ENCODE measurements at regions not wholly inside any gene's neighbourhood (a gene's known extent, or its start where the extent isn't known, plus 50 kb on each side); places are given as distances from the start of the nearest gene placed in this dataset.

DNA sequence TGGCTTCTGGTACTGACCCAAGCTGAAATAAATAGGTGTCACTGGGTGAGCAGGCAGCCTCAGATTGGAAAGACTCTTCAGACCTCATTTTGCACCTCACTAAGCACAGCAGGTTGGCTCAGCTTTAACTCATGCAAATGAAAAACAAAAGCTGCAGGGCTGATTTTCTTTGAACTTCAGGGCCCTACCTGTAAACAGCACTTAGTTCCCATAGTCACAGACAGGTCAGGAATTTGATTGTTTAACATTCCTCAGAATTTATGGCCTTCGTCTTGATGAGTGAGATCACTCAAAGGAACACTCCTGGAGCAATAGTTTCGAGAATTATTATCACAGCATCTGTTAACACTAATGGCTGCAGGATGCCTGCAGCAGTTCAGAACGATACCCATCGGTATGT is 718.5 kb downstream of the EFNB2 start:
- no peak for DNase-seq (ENCODE audit: low spot score in 2 of 2)
- H3K36me3 Mint-ChIP-seq = no peaks in the 10 kb centered on the region
- H3K27ac Mint-ChIP-seq = no peak overlapping the region
- ATAC-seq = no peak
- H3K9me3 Mint-ChIP-seq = no peaks in the 10 kb centered on the region

DNA sequence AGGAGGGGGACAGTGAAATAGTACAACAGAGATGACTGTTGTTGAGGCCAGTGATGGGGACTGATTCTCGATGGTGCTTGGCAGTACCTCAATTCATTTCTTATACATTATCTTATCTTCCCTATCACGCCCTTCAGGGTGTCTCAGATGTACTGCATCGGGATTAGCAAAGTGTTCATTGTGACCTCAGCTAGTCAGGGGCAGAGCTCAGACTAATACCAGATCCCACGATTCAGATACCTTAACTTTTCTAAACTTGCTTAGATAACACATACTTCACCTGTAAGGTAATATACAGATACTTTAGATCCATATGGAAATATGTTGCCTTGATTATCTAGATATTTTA is 720.6 kb downstream of the EFNB2 start:
- Mint-ChIP-seq H3K36me3 (no peaks in the 10 kb centered on the region), H3K9me3 (peaks cover 0 to 3% of the 10 kb centered on the region in 2 donors), H3K27ac (no peak overlapping the region)
- DNase-seq (ENCODE audit: low spot score in 2 of 2) = no peak
- ATAC-seq = no peak

DNA sequence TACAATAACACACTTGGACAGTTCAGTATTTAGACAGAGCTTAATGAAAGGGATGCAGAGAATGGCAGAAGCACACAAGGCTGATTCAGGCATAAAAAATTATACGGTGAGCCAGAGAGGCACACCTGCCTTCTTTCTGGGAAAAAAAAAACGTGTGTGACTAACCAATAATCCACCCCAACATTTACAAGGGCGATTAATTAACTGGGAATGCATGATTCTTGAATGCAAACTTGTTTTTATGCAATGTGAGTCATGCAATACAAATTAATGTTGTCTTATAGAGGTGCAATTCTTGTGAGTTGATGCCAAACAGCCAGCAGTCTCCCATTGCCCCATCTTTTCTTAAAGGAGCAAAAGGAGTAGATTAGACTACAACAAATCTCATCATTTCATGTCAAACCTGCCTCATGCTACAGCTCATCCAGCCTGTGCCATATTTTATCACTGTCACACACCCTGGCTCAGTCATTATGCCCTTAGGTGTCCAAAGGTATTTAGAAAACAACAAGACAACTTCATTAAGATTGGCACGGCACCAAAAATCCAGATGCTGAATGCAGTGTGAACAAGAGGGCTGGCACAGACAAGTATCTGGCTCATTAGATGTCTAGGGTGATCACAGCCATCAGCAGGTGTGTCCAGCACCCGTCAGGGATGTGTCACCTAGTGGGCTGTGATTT is 721.1 kb downstream of the EFNB2 start:
- no peak for ATAC-seq
- Mint-ChIP-seq H3K9me3 (peaks cover 0 to 6% of the 10 kb centered on the region in 2 donors), H3K27ac (no peak overlapping the region), H3K36me3 (no peaks in the 10 kb centered on the region)
- no peak for DNase-seq (ENCODE audit: low spot score in 2 of 2)

DNA sequence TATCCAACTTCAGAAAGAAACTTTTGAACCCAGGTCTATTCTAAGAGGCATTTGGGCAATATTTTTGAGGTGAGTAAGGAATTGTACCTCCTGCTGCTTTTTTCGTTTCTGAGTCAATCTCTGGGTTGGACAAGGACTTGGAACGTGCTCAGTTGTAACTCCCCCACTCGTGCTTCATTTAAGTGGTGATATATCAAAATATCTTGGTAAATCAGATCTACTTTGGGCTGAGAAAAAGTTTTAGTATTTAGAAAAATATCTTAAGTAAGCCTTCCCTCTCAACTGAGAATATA is 728.9 kb downstream of the EFNB2 start:
- Mint-ChIP-seq H3K36me3 (no peaks in the 10 kb centered on the region), H3K27ac (no peak overlapping the region), H3K9me3 (peaks cover 10 to 16% of the 10 kb centered on the region in 2 donors)
- DNase-seq (ENCODE audit: low spot score in 2 of 2) = no peak
- ATAC-seq = no peak

DNA sequence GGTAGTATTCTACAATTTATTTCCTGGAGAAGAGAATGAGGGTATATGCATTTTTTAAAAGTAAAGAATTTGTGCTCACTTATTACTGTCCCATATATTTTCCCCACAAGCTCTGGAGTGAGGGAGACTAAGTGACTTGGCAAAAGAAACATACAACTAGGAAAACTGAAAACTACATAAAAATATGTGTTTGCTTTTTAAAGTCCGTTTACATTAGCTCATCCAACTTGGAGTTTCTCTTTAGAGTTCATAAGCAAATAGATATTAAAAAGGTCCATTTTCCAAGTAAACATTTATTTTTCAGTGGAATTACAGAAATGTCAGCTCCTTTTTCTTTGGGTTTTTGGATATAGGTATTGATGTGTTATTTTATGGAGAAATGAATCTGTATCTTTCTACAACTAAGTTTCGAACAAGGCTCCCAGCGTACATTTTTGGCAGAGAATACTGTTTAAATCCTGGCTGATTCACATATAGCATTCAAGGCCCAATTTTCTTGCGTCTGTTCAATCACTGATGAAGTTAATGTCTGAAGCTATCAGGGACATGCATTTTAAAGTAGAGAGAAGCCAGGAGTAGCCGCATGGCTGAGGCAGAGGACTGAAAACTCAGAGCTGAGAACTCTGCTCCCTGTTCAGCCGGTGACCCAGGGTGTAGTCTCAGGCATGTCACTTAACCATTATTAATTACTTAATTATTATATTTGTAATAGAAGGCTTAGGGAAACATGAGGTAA is 729.4 kb downstream of the EFNB2 start:
- Mint-ChIP-seq H3K36me3 (no peaks in the 10 kb centered on the region), H3K9me3 (peaks cover 10 to 16% of the 10 kb centered on the region in 2 donors), H3K27ac (no peak overlapping the region)
- no peak for DNase-seq (ENCODE audit: low spot score in 2 of 2)
- no peak for ATAC-seq

DNA sequence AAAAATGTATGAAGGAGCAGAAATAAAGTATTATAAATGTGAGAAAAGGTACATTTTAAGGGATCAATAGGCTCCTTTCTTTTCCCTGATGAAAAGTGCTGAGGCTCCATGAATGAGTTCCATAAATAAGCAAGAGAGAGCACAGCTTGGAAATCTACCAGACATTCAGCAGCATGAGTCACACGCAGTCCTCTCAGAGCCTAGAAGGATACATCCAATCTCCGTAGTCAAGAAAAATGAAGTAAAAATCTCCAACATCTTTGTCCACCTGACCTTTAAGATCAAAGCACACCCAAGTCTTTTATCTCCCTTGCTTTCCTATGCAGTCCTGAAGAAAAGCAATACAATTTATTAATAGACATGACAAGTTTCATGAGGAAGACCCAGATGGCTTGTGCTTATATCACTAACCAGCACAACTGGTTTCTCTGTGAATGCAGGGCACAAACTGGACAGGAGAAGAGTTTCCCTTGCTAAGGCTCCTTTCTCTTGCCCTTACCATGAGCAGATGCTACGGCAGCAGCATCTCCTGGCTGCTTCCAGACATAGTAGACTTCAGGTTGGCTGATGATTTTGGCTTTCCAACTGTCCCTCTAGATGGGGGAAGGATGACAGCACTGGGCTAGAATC is 730.8 kb downstream of the EFNB2 start:
- Mint-ChIP-seq H3K36me3 (no peaks in the 10 kb centered on the region), H3K9me3 (peaks cover 10 to 12% of the 10 kb centered on the region in 2 donors)
- no peak for DNase-seq (ENCODE audit: low spot score in 2 of 2)

DNA sequence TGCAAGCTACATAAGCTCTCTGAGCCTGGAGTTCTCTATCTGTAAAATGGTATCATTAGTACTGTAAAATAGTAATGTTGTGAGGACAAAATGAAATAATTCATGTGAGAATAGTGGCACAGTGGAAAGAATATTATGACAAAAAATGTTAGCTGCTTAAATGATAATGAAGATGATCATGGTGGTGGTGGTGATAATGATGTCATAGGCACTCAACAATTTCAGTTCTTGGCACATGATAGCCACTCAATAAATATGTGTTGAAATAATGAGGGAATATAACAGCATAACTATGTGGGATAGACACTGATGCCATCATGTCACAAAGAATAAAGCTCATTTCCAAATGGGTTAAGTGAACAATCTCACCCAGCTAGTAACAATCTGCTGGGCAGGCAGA is 736.3 kb downstream of the EFNB2 start:
- H3K36me3 Mint-ChIP-seq = no peaks in the 10 kb centered on the region
- no peak for ATAC-seq
- no peak for DNase-seq (ENCODE audit: low spot score in 2 of 2)
- H3K27ac Mint-ChIP-seq = no peak overlapping the region
- peaks cover 0 to 4% of the 10 kb centered on the region in 2 donors for H3K9me3 Mint-ChIP-seq

More for the DNA sequence above, 730.8 kb downstream of the EFNB2 start:
- ATAC-seq = no peak
- H3K27ac Mint-ChIP-seq = no peak overlapping the region

DNA sequence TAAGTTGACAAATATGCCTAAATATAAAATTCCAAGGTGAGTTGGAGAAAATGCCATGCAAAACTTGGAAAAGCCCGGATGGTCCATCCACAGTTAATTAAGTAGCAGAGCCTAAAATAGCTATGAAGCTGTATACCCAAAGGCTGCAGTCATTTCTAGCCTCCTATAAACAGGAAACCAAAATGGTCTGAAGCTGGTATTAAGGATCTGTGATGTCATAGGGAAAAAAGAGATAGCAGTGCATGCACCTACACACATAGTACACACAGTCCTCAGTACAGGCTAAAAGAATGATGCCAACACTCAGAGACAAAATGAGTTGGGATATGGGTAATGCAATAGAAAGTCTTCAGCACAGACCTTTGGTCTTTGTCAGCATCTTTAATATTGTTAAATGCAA is 736.9 kb downstream of the EFNB2 start:
- DNase-seq (ENCODE audit: low spot score in 2 of 2) (no peak), ATAC-seq (no peak)
- Mint-ChIP-seq H3K36me3 (no peaks in the 10 kb centered on the region), H3K9me3 (peaks cover 0 to 4% of the 10 kb centered on the region in 2 donors), H3K27ac (no peak overlapping the region)

DNA sequence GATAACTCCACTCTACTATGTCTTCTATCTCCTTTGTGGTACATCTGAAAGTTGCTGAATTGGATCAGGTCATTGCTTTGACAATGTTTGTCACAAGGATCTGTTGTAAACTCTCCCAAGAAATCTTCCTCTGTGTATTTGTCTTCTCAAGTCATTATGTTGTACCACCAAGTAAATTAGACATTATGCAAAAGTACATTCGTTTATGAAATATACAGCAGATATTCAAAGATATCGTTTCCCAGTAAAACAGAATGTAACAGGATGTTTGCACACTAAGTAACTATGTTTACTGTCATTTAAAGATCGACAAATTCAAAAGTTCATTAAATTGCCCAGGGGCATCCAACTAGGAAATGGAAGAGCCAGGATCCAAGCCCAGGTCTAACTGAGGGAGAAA is 739.4 kb downstream of the EFNB2 start:
- Mint-ChIP-seq H3K9me3 (peaks cover 0 to 7% of the 10 kb centered on the region in 2 donors), H3K27ac (no peak overlapping the region), H3K36me3 (no peaks in the 10 kb centered on the region)
- ATAC-seq = no peak
- no peak for DNase-seq (ENCODE audit: low spot score in 2 of 2)

DNA sequence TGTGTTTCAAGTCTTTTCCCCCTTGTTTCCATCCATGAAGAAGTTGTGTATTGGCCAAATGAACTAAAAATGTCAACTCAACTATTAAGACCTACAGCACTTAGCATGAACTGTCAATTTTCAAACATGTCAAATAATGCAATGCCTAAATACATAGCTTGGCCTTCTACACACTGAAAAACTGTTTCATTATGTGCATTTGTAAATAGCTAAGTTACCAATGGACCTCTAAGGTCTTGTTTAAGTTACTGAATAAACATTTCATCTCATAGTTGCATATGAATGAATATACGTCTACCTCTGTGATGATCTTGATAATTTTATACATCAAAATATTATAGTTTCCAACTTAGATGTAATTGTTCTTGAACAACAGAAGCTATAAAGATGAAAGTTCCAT is 744.5 kb downstream of the EFNB2 start:
- Mint-ChIP-seq H3K36me3 (no peaks in the 10 kb centered on the region), H3K9me3 (peaks cover 4 to 8% of the 10 kb centered on the region in 2 donors), H3K27ac (no peak overlapping the region)
- no peak for DNase-seq (ENCODE audit: low spot score in 2 of 2)
- ATAC-seq = no peak

DNA sequence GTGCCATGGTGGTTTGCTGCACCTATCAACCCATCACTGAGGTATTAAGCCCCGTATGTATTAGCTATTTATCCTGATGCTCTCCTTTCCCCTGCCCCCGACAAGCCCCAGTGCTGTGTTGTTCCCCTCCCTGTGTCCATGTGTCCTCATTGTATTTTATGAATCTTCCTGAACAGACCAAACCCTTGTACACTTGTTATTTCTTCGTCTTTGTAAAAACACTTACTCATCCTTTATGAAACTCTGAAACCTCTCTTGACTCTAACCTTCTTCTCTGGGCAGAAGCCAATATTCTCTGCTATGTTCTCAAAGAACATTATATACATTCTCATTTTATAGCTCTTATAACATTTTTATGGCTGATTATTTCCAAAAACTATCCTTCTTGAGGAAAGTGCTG is 746.9 kb downstream of the EFNB2 start:
- ATAC-seq (no peak), DNase-seq (ENCODE audit: low spot score in 2 of 2) (no peak)
- peaks cover 4 to 7% of the 10 kb centered on the region in 2 donors for H3K9me3 Mint-ChIP-seq
- H3K27ac Mint-ChIP-seq = no peak overlapping the region
- H3K36me3 Mint-ChIP-seq = no peaks in the 10 kb centered on the region

DNA sequence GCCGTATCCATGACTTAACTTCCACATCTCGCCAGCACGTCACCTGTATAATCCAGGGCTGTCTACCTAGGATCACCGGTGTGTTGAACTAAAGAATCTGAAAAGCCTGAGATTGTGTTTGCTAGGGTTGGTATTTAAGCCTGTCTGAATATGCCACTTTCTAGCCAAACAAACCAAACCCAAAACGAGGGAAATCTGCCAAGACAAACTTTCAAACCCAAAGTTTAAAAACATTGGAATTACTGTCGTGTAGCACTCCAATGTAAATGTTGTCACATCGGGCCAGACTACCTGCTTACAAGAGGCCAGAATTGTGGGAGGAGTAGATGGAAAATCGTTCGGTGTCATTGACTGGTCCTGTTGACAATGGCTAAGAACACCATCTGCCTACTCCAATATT is 747.8 kb downstream of the EFNB2 start:
- no peak for ATAC-seq
- peaks cover 4 to 6% of the 10 kb centered on the region in 2 donors for H3K9me3 Mint-ChIP-seq
- H3K27ac Mint-ChIP-seq = no peak overlapping the region
- H3K36me3 Mint-ChIP-seq = no peaks in the 10 kb centered on the region
- DNase-seq (ENCODE audit: low spot score in 2 of 2) = no peak

DNA sequence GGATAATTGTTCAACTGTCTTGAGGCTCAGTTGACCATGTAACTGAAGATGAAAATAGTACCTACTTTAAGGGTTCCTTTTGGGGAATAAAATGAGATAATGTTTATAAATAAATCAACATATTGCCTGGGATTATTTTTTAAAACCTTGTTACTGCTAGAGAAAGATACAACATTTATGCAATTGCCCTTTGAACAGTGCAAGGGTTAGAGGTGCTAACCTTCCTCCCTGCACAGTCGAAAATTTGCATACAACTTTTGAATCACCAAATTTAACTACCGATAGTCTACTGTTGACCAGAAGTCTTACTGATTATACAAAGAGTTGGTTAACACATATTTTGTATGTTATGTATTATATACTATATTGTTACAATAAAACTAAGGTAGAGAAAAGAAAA is 750.0 kb downstream of the EFNB2 start:
- ATAC-seq = no peak
- Mint-ChIP-seq H3K9me3 (peaks cover 4 to 7% of the 10 kb centered on the region in 2 donors), H3K27ac (no peak overlapping the region), H3K36me3 (no peaks in the 10 kb centered on the region)
- no peak for DNase-seq (ENCODE audit: low spot score in 2 of 2)

DNA sequence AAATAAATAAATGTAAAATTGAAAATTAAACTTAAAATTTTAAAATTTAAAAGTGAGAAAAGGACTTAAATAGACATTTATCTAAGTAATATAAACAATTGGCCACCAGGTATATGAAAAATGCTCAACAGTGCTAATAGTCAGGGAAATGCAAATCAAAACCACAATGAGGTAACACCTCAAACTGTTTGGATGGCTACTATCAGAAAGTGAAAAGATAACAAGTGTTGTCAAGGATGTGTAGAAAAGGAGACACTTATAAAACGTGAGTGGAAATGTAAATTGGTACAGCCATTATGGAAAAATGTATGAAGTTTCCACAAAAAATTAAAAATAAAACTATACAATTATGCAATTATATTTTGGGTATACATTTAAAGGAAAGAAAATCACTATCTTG is 752.2 kb downstream of the EFNB2 start:
- Mint-ChIP-seq H3K27ac (peak overlapping the region in 1 of 2 donors; percentile 44), H3K36me3 (no peaks in the 10 kb centered on the region), H3K9me3 (peaks cover 0 to 3% of the 10 kb centered on the region in 2 donors)
- DNase-seq (ENCODE audit: low spot score in 2 of 2) (no peak), ATAC-seq (no peak)

DNA sequence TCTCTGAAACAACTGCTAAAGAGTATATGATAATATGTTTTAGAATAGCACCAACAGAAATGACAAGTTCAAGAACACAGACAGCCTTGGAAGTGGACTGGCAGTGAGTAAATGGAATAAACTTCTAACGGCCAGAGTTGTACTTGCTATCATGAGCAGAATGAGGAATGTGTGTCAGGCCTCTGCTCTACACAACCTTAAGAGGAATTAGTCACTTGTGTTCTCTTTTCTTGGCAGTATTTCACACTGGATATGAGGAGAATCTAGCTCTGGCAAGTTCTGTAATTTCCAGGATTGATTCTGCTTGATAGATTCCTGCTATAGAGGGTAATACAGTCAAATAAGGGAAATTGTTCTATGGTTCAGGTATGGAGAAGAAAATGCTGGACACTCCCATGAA is 757.3 kb downstream of the EFNB2 start:
- Mint-ChIP-seq H3K36me3 (no peaks in the 10 kb centered on the region), H3K27ac (no peak overlapping the region)

DNA sequence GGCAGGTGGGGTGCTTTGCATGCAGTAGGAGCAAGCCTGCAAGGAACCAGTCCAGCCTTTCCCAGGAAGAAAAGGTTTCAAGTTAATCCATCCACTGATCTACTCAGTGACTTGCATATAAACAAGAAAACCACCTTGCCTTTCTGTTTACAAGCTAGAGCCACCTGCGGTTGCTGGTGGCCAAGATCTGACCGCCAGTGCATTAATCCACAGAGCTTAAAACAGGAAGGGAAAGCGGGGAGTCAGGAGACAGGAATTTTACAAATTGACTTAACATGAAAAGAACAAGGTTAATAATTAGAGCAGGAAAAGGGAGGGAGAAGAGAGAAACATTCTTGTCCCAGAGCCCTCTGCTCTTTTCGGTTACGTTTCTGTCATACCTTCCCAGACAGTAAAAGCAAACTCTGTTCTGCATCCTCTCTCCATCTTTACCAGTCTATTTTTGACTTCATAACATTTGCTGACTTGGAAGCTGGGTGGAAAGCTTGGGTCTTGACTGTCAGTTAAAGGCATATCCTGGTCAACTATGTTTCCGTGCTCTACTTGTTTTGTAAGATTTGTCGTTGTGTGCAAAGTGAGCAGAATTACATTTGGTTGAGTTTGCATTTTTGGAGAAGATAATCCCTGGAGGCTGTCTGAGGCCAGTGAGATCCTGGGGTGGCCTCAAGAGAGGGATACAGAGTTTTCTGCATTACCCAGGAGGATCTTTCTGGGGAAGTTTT is 760.6 kb downstream of the EFNB2 start:
- no peaks in the 10 kb centered on the region for H3K36me3 Mint-ChIP-seq
- no peaks in the 10 kb centered on the region for H3K9me3 Mint-ChIP-seq
- no peak overlapping the region for H3K27ac Mint-ChIP-seq
- DNase-seq (ENCODE audit: low spot score in 2 of 2) (no peak), ATAC-seq (no peak)

More for the DNA sequence above, 757.3 kb downstream of the EFNB2 start:
- DNase-seq (ENCODE audit: low spot score in 2 of 2) = no peak
- no peak for ATAC-seq
- peaks cover 0 to 3% of the 10 kb centered on the region in 2 donors for H3K9me3 Mint-ChIP-seq

DNA sequence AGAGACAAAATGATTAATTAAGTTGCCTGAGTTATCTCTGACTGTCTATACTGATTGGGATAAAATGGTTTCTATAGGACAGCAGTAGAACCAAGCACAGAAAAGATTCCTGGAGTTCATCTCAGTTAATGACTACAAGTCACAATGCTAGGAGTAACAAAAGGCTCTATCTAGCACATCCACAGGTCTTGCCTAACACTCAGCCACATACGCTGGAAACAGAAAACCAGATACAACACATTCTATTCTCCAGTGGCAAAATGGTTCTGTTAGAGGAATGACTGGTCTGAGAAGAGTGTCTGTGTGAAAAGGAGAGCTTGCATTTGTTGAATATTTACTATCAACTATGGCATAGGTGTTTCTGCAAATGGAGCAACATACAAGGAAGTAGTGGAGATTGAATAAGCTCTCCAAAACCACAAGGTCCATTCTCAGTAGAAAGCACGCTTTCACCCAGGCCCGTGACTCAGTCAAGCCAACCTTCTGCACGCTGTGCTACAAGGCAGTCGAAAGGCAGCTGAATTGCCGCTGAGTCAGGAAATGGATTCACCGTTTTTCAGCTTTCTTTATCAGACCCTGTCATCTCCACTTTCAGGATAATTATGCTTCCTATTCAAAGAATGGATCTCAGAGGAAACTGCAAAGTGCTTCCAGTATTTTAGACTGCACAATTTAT is 761.5 kb downstream of the EFNB2 start:
- no peak overlapping the region for H3K27ac Mint-ChIP-seq
- no peaks in the 10 kb centered on the region for H3K36me3 Mint-ChIP-seq
- H3K9me3 Mint-ChIP-seq = no peaks in the 10 kb centered on the region
- ATAC-seq (no peak), DNase-seq (ENCODE audit: low spot score in 2 of 2) (no peak)

Measured in activated naive CD4-positive, alpha-beta T cell treated with anti-CD3 and anti-CD28 coated beads, Interleukin-2, amount 50 U/mL, for 72 hours (primary cell).